GM19463 (cell line): ENCODE measurements at regions not wholly inside any gene's neighbourhood (a gene's known extent, or its start where the extent isn't known, plus 50 kb on each side); places are given as distances from the start of the nearest gene placed in this dataset.
"Not testable (repeated sequence)": the region's sequence is repeated elsewhere in the genome, so short reads cannot be mapped to it uniquely, and the experiment has no call there.

Experiments
- ATAC-seq: cut with Tn5 transposase; IDR thresholded peaks from one replicate; pipeline ENCODE4 v1.9.1; 2021; ENCODE audit warnings: mild to moderate bottlenecking, moderate library complexity; ENCODE audit not compliant: unreplicated experiment

GRCh38 chr17:77558846-77559626, 399.5 kb upstream of the TNRC6C start:
- ATAC-seq, result no peak

- ATAC-seq, result no peak
Observed at GRCh38 chr17:77560381-77560780, 398.1 kb upstream of the TNRC6C start.

- no peak for ATAC-seq
Observed at GRCh38 chr17:77560841-77561240, 397.7 kb upstream of the TNRC6C start.

GRCh38 chr17:77562361-77562760, 396.1 kb upstream of the TNRC6C start:
- ATAC-seq, result not testable (repeated sequence)

- ATAC-seq, result no peak
Observed at GRCh38 chr17:77563439-77564102, 394.9 kb upstream of the TNRC6C start.

GRCh38 chr17:77564278-77564920, 394.1 kb upstream of the TNRC6C start:
- ATAC-seq, result no peak

GRCh38 chr17:77565166-77565565, 393.3 kb upstream of the TNRC6C start:
- ATAC-seq, result no peak

- no peak for ATAC-seq
Observed at GRCh38 chr17:77566151-77566550, 392.4 kb upstream of the TNRC6C start.

GRCh38 chr17:77566566-77567138, 391.9 kb upstream of the TNRC6C start:
- no peak for ATAC-seq

- no peak for ATAC-seq
Observed at GRCh38 chr17:77568540-77568939, 390.0 kb upstream of the TNRC6C start.

GRCh38 chr17:77569846-77570564, 388.5 kb upstream of the TNRC6C start:
- no peak for ATAC-seq

- no peak for ATAC-seq
Observed at GRCh38 chr17:77570565-77570898, 388.0 kb upstream of the TNRC6C start.

GRCh38 chr17:77571155-77571981, 387.1 kb upstream of the TNRC6C start:
- no peak for ATAC-seq

- no peak for ATAC-seq
Observed at GRCh38 chr17:77572065-77572601, 386.4 kb upstream of the TNRC6C start.

- ATAC-seq, result no peak
Observed at GRCh38 chr17:77572851-77573250, 385.7 kb upstream of the TNRC6C start.

- no peak for ATAC-seq
Observed at GRCh38 chr17:77577491-77577890, 381.0 kb upstream of the TNRC6C start.

GRCh38 chr17:77579131-77579530, 379.4 kb upstream of the TNRC6C start:
- ATAC-seq, result no peak

GRCh38 chr17:77579682-77580081, 378.8 kb upstream of the TNRC6C start:
- ATAC-seq, result no peak

- ATAC-seq, result no peak
Observed at GRCh38 chr17:77580531-77581270, 377.8 kb upstream of the TNRC6C start.
